ENCODE measurements at regions not wholly inside any gene's neighbourhood (a gene's known extent, or its start where the extent isn't known, plus 50 kb on each side); places are given as distances from the start of the nearest gene placed in this dataset.

DNA sequence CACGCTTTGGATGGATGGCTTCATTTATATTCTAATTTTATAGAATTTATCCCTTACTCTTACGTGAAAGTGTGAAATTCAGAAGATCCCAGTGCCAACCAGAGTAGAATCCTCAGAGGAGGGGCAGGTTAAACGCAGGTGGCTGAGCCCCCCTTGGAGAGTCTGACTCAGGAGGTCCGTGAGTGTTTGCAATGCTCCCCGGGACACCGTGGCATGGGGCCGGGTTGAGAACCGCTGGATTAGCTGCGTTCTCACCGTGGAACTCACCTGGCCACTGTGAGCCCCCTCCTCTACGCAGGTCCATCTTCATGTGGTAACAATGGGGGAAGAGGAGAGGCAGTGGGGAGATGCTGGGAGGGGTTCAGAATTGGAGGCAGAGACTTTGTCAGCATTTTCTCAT lies 638.0 kb upstream of the MKI67 start:
- DNase-seq, result no peak

- DNase-seq, result no peak
These were observed 640.7 kb upstream of the MKI67 start for GRCh38 chr10:128766915-128767314.

GRCh38 chr10:128774979-128775378 lies 648.8 kb upstream of the MKI67 start:
- DNase-seq, result no peak

DNA sequence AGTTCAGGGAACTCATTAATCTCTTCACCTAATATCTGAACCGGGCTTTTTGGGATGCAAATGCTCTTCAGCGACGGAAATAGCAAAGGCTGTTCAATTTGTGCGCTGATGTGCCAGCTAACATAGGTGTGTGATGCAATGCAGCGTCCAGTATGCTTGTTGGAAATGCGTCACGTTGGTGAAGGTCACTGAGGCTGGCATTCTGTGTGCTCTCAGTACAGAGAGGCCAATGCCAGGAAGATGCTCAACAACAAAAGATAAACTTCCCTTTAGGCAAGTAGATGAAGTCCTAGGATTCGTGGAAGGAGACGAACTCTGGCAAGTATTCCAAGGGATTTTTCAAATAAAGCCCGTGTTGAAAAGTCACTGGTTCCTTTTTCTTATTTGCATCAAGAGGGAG lies 649.5 kb upstream of the MKI67 start:
- no peak for DNase-seq

DNA sequence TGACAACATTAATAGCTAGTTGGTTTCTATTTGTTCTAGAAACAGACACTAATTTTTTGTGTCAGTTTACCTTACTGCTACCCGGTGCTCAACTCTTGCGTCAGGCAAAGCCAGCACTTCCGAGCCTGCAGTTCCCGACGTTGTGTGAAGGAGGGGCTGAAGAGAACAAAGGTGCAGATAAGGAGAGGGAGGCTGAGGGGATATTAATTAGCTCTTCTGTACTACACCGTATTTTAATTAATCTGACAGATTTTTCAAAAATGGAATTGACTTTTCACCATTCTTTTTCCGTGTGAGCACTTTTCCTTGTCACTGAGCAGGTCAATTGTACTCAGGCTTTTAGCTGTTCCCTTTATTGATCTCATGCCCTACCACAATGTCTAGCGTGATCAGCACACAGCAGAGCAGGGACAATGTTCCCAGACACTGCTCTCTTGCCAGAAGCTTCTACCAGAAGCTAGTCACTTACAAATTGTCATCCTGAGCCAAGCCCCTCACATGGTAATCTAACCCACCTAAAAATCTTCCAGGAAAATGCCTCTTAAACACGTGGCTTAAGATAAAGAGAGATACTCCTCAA lies 650.5 kb upstream of the MKI67 start:
- no peak for DNase-seq

DNA sequence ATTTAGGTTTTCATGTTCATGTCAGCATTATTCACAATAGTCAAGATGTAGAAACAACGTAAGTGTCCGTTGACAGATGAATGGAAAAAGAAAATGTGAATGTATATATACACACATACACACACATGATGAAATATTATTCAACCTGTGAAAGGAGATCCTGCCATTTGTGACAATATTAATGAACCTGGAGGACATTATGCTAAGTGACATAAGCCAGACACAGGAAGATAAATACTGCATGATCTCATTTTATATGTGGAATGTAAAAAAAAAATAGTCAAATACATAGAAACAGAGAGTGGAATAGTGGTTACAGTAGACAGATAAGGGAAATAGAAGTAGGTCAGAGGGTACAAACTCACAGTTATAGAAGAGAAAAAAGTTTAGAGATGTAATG lies 651.1 kb upstream of the MKI67 start:
- no peak for DNase-seq

DNA sequence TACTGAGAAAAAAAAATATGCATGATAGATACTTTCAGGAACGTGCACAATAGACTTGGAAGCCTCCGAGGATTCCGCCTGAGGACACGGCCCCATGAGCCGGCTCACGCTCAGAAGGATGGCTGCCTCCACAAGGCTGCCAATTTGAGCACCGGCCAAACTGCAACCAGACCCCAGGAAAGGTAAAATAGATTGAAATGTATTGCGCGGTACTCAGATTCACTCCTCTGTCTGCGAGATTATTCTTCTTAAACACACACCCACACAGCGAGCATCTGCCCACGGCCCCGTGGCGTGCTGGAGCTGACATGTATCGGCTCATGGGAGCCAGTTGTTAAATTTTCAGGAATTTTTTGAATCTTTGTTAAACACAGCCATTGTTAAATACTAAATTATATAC lies 653.2 kb upstream of the MKI67 start:
- no peak for DNase-seq

- DNase-seq, result no peak
These were observed 654.0 kb upstream of the MKI67 start for GRCh38 chr10:128780156-128780761.

DNA sequence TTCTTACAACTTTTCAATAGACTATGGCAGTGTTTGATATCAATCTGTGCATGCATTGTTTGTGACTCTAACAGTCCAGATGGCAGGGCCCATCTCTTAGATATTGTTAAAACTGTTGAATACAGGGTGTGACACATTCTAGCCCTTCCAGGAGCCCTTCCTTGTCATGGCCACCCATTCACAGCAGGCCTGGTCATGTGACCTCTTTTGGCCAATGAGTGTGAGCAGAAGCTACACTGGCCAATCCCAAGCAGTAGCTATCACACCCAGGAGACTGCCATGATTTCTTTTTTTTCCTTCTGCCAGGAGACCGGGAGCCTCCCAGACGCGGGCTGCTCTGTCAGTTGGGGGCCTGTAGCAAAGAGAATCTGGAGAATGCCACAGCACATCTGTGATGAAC lies 655.4 kb upstream of the MKI67 start:
- DNase-seq, result no peak

DNA sequence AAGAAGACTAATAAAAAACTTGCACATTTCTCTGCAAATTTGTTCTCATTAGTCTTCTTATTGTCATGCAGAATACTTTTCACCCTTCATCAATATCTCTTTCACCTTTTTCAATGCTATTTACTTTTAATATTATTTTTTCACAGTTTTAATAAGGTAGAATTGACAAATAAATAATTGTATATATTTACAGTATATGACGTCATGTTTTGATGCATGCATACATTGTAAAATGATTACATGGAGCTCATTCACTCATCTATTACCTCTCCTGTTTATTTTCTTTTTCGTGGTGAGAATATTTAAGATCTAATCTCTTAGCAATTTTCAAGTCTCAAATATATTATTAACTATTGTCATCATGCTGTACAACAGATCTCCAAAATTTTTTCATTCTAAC lies 658.2 kb upstream of the MKI67 start:
- DNase-seq, result no peak

DNA sequence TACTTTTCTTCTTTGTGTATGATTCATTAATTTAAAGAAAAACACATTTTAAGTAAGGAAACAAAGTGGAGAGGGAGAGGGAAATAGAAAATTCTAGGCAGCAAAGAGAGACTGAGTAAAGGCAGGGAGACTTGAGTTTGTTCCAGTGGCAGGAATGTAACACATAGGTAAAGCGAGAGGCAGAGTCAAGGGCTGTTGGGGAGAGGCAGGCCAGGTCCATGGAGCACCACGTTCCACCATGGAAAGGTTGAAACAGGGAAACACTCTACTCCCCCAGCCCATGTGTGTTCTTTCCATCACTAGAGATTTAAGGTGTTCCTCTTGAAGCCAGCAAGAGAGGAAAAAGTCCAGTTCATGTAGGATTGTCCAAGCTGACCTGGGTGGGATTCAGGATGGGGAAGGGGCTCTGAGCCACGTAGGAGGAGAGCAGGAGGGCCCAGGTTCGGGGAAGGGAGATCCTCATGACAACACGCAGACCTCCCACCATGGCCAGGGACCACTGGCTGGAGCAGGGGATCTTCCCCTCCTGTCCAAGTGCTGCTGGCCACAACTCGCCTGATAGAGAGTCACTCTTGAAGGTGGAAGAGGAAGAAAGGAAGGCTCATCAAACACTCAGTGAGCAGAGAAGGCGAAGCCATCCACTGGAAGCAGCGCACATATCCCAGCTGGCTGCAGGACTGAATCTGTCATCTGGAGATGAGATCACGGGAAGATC lies 666.4 kb upstream of the MKI67 start:
- no peak for DNase-seq

DNA sequence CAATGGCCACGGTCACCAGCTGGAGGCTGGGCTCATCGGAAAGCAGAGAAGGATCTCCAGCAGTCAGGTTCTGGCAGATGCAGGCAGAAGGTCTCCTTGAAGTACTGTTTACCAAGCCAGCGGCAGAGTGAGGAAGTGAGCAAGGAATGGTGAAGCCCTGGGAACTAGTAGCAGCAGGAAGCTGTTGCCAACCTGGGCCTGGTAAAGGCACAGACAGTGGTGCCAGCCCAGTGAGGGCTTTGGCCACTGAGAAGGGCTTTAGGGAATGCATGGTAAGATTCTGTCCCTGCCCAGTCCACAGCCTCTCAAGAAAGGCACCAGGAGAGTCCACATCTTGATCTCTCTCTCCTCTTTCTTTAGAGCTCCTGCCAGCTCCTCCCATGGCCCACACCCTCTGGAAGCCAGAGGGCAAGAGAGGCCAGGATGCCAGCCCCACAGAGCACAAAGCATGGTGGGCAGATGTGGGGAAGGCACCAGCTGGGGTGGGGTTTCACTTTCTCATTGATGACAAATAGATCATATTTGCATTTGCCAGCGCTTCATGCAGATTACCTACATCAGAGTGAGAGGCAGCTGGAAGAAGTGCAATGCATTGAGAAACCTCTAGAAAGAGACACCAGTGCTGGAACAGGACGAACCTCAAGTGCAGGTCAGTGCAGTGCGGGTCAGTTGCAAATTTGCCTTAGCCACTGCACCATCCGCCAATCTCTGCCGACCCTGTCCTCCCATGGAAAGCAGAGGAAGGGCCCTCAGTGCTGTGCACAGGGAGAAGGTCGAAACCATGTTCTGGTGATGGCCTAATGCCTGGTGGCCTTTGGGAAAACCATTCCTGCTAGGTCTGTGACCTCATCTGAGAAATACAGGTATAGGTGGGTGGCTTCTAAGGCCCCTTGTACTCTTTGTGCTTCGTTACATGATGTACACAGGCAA lies 667.8 kb upstream of the MKI67 start:
- no peak for DNase-seq

DNA sequence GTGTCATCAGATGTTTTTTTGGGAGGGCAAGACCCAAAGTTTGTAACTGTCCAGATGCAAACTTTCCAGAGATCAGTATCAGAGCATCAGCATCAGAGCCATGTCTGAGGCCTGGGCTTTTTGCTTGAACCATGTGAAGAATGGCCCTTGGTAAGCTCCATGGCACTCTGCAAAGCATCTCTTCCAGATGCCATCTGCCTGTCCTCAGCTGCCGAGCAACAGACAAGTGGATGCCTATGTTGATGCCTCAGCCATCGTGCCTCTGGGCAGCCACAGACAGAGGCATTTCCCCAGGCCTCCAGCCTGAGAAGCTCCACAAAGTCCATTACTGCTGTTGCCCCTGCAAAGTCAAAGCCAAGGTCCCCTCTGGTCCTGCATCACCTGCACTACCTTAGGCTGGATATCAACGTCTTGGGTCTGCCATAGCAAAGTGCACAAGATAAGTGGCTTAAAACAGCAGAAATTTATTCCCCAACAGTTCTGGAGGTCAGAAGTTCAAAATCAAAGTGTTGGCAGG lies 670.2 kb upstream of the MKI67 start:
- DNase-seq, result no peak

- no peak for DNase-seq
These were observed 665.0 kb upstream of the MGMT start for GRCh38 chr10:128802062-128802461.

- no peak for DNase-seq
These were observed 663.3 kb upstream of the MGMT start for GRCh38 chr10:128803790-128804189.

DNA sequence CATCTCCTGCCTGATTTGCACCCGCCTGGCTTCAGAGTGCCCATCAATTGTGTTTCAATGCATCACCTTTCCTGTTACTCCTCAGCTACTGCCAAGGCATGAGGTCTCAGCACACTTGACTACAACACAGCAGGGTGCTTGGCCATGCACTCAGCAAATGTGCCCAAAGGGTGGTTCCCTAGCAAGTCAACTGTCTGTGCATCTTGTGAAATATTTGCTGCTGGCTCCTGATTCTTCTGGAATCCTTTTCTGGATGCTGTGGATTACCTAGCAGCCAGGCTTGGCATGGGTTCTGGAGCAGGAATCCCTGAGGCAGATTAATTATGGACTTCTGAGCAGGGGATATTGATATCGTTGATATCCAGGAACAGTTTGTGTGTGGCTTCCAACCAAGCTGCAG lies 662.6 kb upstream of the MGMT start:
- DNase-seq, result no peak

- DNase-seq, result no peak
These were observed 658.1 kb upstream of the MGMT start for GRCh38 chr10:128808921-128809440.

DNA sequence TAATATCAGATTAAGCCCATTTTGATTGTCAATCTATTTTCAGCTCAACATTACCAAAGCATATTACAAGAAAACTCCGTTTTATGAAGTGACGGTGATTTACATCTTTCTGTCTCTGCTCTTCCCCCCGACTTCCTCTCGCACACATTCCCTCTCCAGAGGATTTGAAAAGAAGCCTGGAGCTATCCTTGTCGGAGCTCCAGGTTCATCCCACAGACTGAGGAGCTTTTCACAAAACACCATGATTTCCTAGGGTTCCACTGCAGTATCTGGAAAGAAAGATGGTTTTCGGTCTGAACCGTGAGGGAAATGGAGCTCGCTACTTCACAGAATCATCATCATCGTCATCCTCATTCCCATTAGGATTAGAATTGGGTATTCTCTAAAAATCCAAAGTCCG lies 655.5 kb upstream of the MGMT start:
- no peak for DNase-seq

DNA sequence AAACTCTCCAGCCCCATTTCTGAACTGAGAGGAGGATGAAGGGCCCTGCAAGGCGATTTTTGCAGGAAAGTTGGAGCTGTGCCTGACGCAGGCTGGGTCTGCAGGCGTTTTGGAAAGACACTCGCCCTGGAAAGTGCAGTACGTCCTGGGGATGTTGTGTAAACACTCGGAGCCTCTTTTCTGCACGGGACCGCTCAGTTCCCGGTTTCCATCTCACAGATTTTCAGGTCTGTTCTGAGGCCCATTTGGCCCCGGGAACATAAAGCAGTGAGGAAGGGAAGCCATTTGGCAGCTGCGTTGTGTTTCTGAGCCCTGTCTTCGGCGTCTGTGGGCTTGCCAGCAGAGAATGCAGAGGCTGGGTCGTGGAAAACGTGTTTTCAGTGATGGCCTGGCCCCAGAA lies 655.0 kb upstream of the MGMT start:
- DNase-seq, result no peak

GRCh38 chr10:128813574-128813973 lies 653.5 kb upstream of the MGMT start:
- no peak for DNase-seq

DNA sequence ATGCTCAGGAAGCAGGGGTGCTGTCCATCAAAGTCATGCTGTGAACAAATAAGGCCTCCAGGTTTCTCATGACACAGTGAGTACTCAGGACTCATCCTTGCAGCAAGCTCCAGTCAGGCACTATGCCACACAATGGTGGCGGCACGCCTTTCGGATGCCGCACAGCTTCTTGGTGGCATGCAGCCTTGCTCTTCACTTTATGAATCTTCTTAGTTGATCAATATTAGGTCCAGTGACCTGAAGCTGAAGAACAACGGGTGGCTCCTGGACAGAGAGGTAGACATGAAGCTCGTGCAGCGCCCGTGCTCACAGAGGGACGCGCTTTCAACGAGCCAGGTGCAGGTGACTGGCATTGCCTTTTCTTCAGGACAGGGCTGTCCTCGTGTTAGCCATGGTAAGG lies 653.0 kb upstream of the MGMT start:
- no peak for DNase-seq

DNA sequence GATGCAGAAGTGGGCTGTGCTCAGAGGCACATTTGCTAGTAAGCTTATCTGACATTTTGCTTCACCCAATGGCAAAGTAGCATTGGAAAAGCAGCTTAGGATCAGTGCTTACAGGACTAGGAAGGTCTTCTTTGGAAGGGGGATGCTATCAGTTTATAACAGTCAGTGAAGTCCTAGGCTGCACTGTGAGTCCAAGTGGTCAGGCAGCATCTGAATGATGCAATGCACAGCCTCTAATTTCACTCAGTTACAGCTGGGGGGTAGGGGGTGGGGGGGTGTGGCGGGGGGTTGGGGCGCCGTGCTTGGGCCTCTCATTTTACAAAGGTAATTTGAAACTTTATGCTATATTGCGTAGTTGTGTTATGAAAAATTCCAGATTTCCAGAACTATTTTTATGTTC lies 652.3 kb upstream of the MGMT start:
- no peak for DNase-seq

DNA sequence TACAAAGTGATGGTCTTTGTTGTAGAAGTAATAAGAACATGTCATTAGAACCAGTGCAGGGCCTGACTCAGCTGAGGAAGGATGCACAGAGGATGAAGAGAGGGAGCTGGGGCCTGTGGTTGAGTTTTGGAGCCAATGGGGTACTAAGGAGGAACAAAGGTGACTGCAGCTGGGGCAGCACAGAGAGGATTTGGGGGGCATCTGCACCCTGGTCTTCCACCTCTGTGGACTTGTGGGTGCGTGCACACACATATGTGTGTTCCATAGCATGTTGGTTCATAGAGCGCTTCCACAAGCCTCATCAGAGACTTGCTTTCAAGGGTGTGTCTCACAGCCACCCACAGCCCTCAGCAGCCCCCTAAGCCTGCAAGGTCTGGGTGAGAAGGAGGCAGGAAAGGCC lies 650.3 kb upstream of the MGMT start:
- DNase-seq, result no peak

Measured in occipital lobe (tissue), 1 donor.